ENCODE measurements at regions not wholly inside any gene's neighbourhood (a gene's known extent, or its start where the extent isn't known, plus 50 kb on each side); places are given as distances from the start of the nearest gene placed in this dataset.

- no peaks in the 10 kb centered on the region for H3K27me3 ChIP-seq (ENCODE audit: low read depth, low read length)
- H3K4me3 ChIP-seq (ENCODE audit: low read length): no peak overlapping the region
- H3K36me3 ChIP-seq (replicated peaks; ENCODE audit: low read depth, low read length): no peaks in the 10 kb centered on the region
- TF ChIP-seq EZH2phosphoT487 (IDR thresholded peaks at IDR 0.05; ENCODE audit: low read depth): no peak
- TF ChIP-seq CTCF (IDR thresholded peaks at IDR 0.05; ENCODE audit: low read depth, low read length): no peak
- no peak overlapping the region for H3K4me2 ChIP-seq (ENCODE audit: low read length)
- H2AFZ ChIP-seq (ENCODE audit: low read depth, low read length): no peak overlapping the region
- no peak overlapping the region for H3K9ac ChIP-seq (ENCODE audit: low read length)
- H4K20me1 ChIP-seq (ENCODE audit: insufficient read depth, low read length): no peaks in the 10 kb centered on the region
- no peaks in the 10 kb centered on the region for H3K9me3 ChIP-seq (ENCODE audit: insufficient read depth, low read length)
- H3K4me1 ChIP-seq (ENCODE audit: low read length): no peaks in the 10 kb centered on the region
- H3K27ac ChIP-seq (ENCODE audit: low read length): no peak overlapping the region
- no peaks in the 10 kb centered on the region for H3K79me2 ChIP-seq (ENCODE audit: low read length)
Observed at GRCh38 chr2:22628221-22628620, 756.8 kb upstream of the KLHL29 start.

GRCh38 chr2:22628906-22629305 lies 756.1 kb upstream of the KLHL29 start:
- H3K9ac ChIP-seq (ENCODE audit: low read length): no peak overlapping the region
- no peak overlapping the region for H3K4me2 ChIP-seq (ENCODE audit: low read length)
- no peak overlapping the region for H2AFZ ChIP-seq (ENCODE audit: low read depth, low read length)
- no peaks in the 10 kb centered on the region for H3K4me1 ChIP-seq (ENCODE audit: low read length)
- no peaks in the 10 kb centered on the region for H3K9me3 ChIP-seq (ENCODE audit: insufficient read depth, low read length)
- no peak overlapping the region for H3K27ac ChIP-seq (ENCODE audit: low read length)
- H3K27me3 ChIP-seq (ENCODE audit: low read depth, low read length): no peaks in the 10 kb centered on the region
- H4K20me1 ChIP-seq (ENCODE audit: insufficient read depth, low read length): no peaks in the 10 kb centered on the region
- no peaks in the 10 kb centered on the region for H3K79me2 ChIP-seq (ENCODE audit: low read length)
- H3K4me3 ChIP-seq (ENCODE audit: low read length): no peak overlapping the region
- no peak for TF ChIP-seq CTCF (IDR thresholded peaks at IDR 0.05; ENCODE audit: low read depth, low read length)
- TF ChIP-seq EZH2phosphoT487 (IDR thresholded peaks at IDR 0.05; ENCODE audit: low read depth): no peak
- no peaks in the 10 kb centered on the region for H3K36me3 ChIP-seq (replicated peaks; ENCODE audit: low read depth, low read length)

GRCh38 chr2:22634167-22634566 lies 750.8 kb upstream of the KLHL29 start:
- no peaks in the 10 kb centered on the region for H3K4me1 ChIP-seq (ENCODE audit: low read length)
- TF ChIP-seq EZH2phosphoT487 (IDR thresholded peaks at IDR 0.05; ENCODE audit: low read depth): no peak
- TF ChIP-seq CTCF (IDR thresholded peaks at IDR 0.05; ENCODE audit: low read depth, low read length): no peak
- no peak overlapping the region for H3K4me3 ChIP-seq (ENCODE audit: low read length)
- no peaks in the 10 kb centered on the region for H3K36me3 ChIP-seq (replicated peaks; ENCODE audit: low read depth, low read length)
- no peak overlapping the region for H3K27ac ChIP-seq (ENCODE audit: low read length)
- H2AFZ ChIP-seq (ENCODE audit: low read depth, low read length): no peak overlapping the region
- H4K20me1 ChIP-seq (ENCODE audit: insufficient read depth, low read length): no peaks in the 10 kb centered on the region
- H3K9me3 ChIP-seq (ENCODE audit: insufficient read depth, low read length): no peaks in the 10 kb centered on the region
- no peaks in the 10 kb centered on the region for H3K79me2 ChIP-seq (ENCODE audit: low read length)
- no peak overlapping the region for H3K4me2 ChIP-seq (ENCODE audit: low read length)
- no peaks in the 10 kb centered on the region for H3K27me3 ChIP-seq (ENCODE audit: low read depth, low read length)
- H3K9ac ChIP-seq (ENCODE audit: low read length): no peak overlapping the region

- Histone ChIP-seq H3K27ac (ENCODE audit: low read length) (no peak overlapping the region), H3K79me2 (ENCODE audit: low read length) (no peaks in the 10 kb centered on the region), H3K36me3 (replicated peaks; ENCODE audit: low read depth, low read length) (no peaks in the 10 kb centered on the region), H2AFZ (ENCODE audit: low read depth, low read length) (no peak overlapping the region), H3K4me3 (ENCODE audit: low read length) (no peak overlapping the region), H4K20me1 (ENCODE audit: insufficient read depth, low read length) (no peaks in the 10 kb centered on the region), H3K4me2 (ENCODE audit: low read length) (no peak overlapping the region), H3K4me1 (ENCODE audit: low read length) (no peaks in the 10 kb centered on the region), H3K9ac (ENCODE audit: low read length) (no peak overlapping the region), H3K27me3 (ENCODE audit: low read depth, low read length) (no peaks in the 10 kb centered on the region), H3K9me3 (ENCODE audit: insufficient read depth, low read length) (no peaks in the 10 kb centered on the region)
- TF ChIP-seq EZH2phosphoT487 (IDR thresholded peaks at IDR 0.05; ENCODE audit: low read depth) (no peak), CTCF (IDR thresholded peaks at IDR 0.05; ENCODE audit: low read depth, low read length) (no peak)
Observed at GRCh38 chr2:22656426-22656825, 728.6 kb upstream of the KLHL29 start.
